H9 (cell line): ENCODE measurements at regions not wholly inside any gene's neighbourhood (a gene's known extent, or its start where the extent isn't known, plus 50 kb on each side); places are given as distances from the start of the nearest gene placed in this dataset.

Experiments
- DNase-seq: peaks from one replicate; pipeline ENCODE4 v3.0.0-alpha.2; 2017
- H2AFZ ChIP-seq: one replicate; pipeline ENCODE4 v1.6.1; 2013; ENCODE audit warnings: mild to moderate bottlenecking, low read length, control low read depth, moderate library complexity
- H2AK5ac ChIP-seq: 2 replicates; pipeline ENCODE4 v1.6.1; 2013; ENCODE audit warnings: low read length, control low read depth, mixed read lengths; ENCODE audit not compliant: insufficient read length
- H2BK120ac ChIP-seq: one replicate; pipeline ENCODE4 v1.6.1; 2013; ENCODE audit warnings: low read depth, mild to moderate bottlenecking, low read length, control low read depth, inconsistent platforms; ENCODE audit not compliant: poor library complexity, severe bottlenecking
- H2BK12ac ChIP-seq: 2 replicates; pipeline ENCODE4 v1.6.1; 2013; ENCODE audit warnings: low read length, control low read depth, mixed read lengths, low read depth; ENCODE audit not compliant: insufficient read length
- H2BK15ac ChIP-seq: 2 replicates; pipeline ENCODE4 v1.6.1; 2013; ENCODE audit warnings: low read depth, low read length, control low read depth
- H2BK20ac ChIP-seq: one replicate; pipeline ENCODE4 v1.6.1; 2013; ENCODE audit warnings: low read depth, mild to moderate bottlenecking, low read length, control low read depth, inconsistent platforms; ENCODE audit not compliant: poor library complexity, severe bottlenecking
- H2BK5ac ChIP-seq: 2 replicates; pipeline ENCODE4 v1.6.1; 2013; ENCODE audit warnings: low read length, control low read depth, mixed read lengths; ENCODE audit not compliant: insufficient read length
- H3K14ac ChIP-seq: 2 replicates; pipeline ENCODE4 v1.6.1; 2013; ENCODE audit warnings: low read length, control low read depth; ENCODE audit not compliant: insufficient read depth
- H3K18ac ChIP-seq: 2 replicates; pipeline ENCODE4 v1.6.1; 2013; ENCODE audit warnings: low read depth, mild to moderate bottlenecking, mixed read lengths, low read length, control low read depth; ENCODE audit not compliant: insufficient read length
- H3K23ac ChIP-seq: 2 replicates; pipeline ENCODE4 v1.6.1; 2013; ENCODE audit warnings: low read length, control low read depth, mixed read lengths, low read depth; ENCODE audit not compliant: insufficient read length
- H3K23me2 ChIP-seq: 2 replicates; pipeline ENCODE4 v1.6.1; 2013; ENCODE audit warnings: low read depth, mild to moderate bottlenecking, mixed read lengths, low read length, control low read depth; ENCODE audit not compliant: insufficient read length, poor library complexity, severe bottlenecking
- H3K27ac ChIP-seq: 2 replicates; pipeline ENCODE4 v1.5.1; 2013; ENCODE audit warnings: low read length, control low read depth, mixed read lengths, low read depth; ENCODE audit not compliant: insufficient read length
- H3K27me3 ChIP-seq: 2 replicates; pipeline ENCODE4 v1.6.1; 2013; ENCODE audit warnings: low read length, control low read depth, inconsistent platforms; ENCODE audit not compliant: insufficient read depth
- H3K4ac ChIP-seq: 2 replicates; pipeline ENCODE4 v1.6.1; 2013; ENCODE audit warnings: low read depth, mild to moderate bottlenecking, control low read depth, inconsistent platforms, low read length, moderate library complexity
- H3K4me1 ChIP-seq: 2 replicates; pipeline ENCODE4 v1.6.1; 2013; ENCODE audit warnings: low read length, control low read depth, inconsistent platforms; ENCODE audit not compliant: insufficient read depth
- H3K4me2 ChIP-seq: 2 replicates; pipeline ENCODE4 v1.6.1; 2013; ENCODE audit warnings: low read length, control low read depth, mixed read lengths; ENCODE audit not compliant: insufficient read length, insufficient read depth
- H3K56ac ChIP-seq: 2 replicates; pipeline ENCODE4 v1.6.1; 2013; ENCODE audit warnings: low read depth, mild to moderate bottlenecking, mixed read lengths, low read length, control low read depth; ENCODE audit not compliant: insufficient read length
- H3K79me1 ChIP-seq: 2 replicates; pipeline ENCODE4 v1.6.1; 2013; ENCODE audit warnings: low read depth, mild to moderate bottlenecking, moderate library complexity, low read length, control low read depth, inconsistent platforms; ENCODE audit not compliant: insufficient read depth, poor library complexity, severe bottlenecking
- H3K79me2 ChIP-seq: 2 replicates; pipeline ENCODE4 v1.6.1; 2013; ENCODE audit warnings: low read length, control low read depth, inconsistent platforms; ENCODE audit not compliant: insufficient read depth
- H3K9ac ChIP-seq: 2 replicates; pipeline ENCODE4 v1.6.1; 2013; ENCODE audit warnings: low read length, control low read depth, mixed read lengths; ENCODE audit not compliant: insufficient read length; ENCODE audit errors: extremely low read depth
- H3K9me3 ChIP-seq: one replicate; pipeline ENCODE4 v1.6.1; 2013; ENCODE audit warnings: low read depth, low read length, inconsistent platforms; ENCODE audit not compliant: control insufficient read depth
- H3T11ph ChIP-seq: one replicate; pipeline ENCODE4 v1.6.1; 2013; ENCODE audit warnings: mild to moderate bottlenecking, low read length, control low read depth, inconsistent platforms
- H4K20me1 ChIP-seq: one replicate; pipeline ENCODE4 v1.6.1; 2013; ENCODE audit not compliant: control insufficient read depth, insufficient read length, insufficient read depth
- H4K5ac ChIP-seq: 2 replicates; pipeline ENCODE4 v1.6.1; 2013; ENCODE audit warnings: low read depth, mild to moderate bottlenecking, mixed read lengths, low read length, control low read depth; ENCODE audit not compliant: insufficient read length
- H4K8ac ChIP-seq: replicated peaks from 2 replicates; pipeline ENCODE4 v1.6.1; 2013; ENCODE audit warnings: low read length, control low read depth, mixed read lengths, low read depth; ENCODE audit not compliant: insufficient read length
- H4K91ac ChIP-seq: 2 replicates; pipeline ENCODE4 v1.6.1; 2013; ENCODE audit warnings: low read depth, mild to moderate bottlenecking, moderate library complexity, mixed read lengths, low read length, control low read depth; ENCODE audit not compliant: insufficient read length
- H3K27ac Mint-ChIP-seq, 3 experiments: 2 replicates in 2 of 3; 3 replicates in 1 of 3; pipeline ENCODE4 v1.8.0; 2020 to 2021; ENCODE audit warnings: mixed read lengths in 3 of 3, mild to moderate bottlenecking in 1 of 3, moderate library complexity in 1 of 3
- H3K27me3 Mint-ChIP-seq: 2 replicates; pipeline ENCODE4 v1.8.0; 2021; ENCODE audit warnings: low read depth, mild to moderate bottlenecking, moderate library complexity, mixed read lengths
- H3K36me3 Mint-ChIP-seq, 3 experiments: 2 replicates in 2 of 3; 3 replicates in 1 of 3; pipeline ENCODE4 v1.8.0; 2020 to 2021; ENCODE audit warnings: low read depth in 3 of 3, mixed read lengths in 3 of 3; ENCODE audit not compliant: insufficient read depth in 1 of 3
- H3K4me1 Mint-ChIP-seq, 2 experiments: 2 replicates each; pipeline ENCODE4 v1.8.0; 2020; ENCODE audit warnings: mixed read lengths in 2 of 2
- H3K4me3 Mint-ChIP-seq, 2 experiments: 2 replicates in 1 of 2; 3 replicates in 1 of 2; pipeline ENCODE4 v1.8.0; 2020 to 2021; ENCODE audit warnings: mild to moderate bottlenecking in 2 of 2, mixed read lengths in 2 of 2, moderate library complexity in 1 of 2
- H3K9me3 Mint-ChIP-seq, 2 experiments: 2 replicates in 1 of 2; 3 replicates in 1 of 2; pipeline ENCODE4 v1.8.0; 2020; ENCODE audit warnings: mild to moderate bottlenecking in 2 of 2, mixed read lengths in 2 of 2, moderate library complexity in 1 of 2
- CTCF ChIP-seq: fragments of 200-600 bp; sonication (generic); conservative IDR thresholded peaks from 3 replicates; pipeline ENCODE4 v1.8.0; 2021; ENCODE audit warnings: antibody characterized with exemption, mild to moderate bottlenecking

GRCh38 chr1:99445071-99445470 lies 180.8 kb downstream of the PLPPR4 start:
- H2BK15ac ChIP-seq = no peak overlapping the region
- Mint-ChIP-seq H3K4me3 (no peak overlapping the region), H3K9me3 (no peaks in the 10 kb centered on the region), H3K27ac (no peak overlapping the region), H3K4me1 (no peaks in the 10 kb centered on the region), H3K36me3 (no peaks in the 10 kb centered on the region), H3K27me3 (no peaks in the 10 kb centered on the region)
- H3K4ac ChIP-seq = no peak overlapping the region
- no peaks in the 10 kb centered on the region for H3K4me1 ChIP-seq
- H3K27me3 ChIP-seq = no peaks in the 10 kb centered on the region
- H2BK5ac ChIP-seq = no peak overlapping the region
- H3K23ac ChIP-seq = no peak overlapping the region
- no peak overlapping the region for H2BK20ac ChIP-seq
- H4K20me1 ChIP-seq = no peaks in the 10 kb centered on the region
- TF ChIP-seq CTCF = no peak
- no peak overlapping the region for H3K18ac ChIP-seq
- no peak overlapping the region for H3K4me2 ChIP-seq
- no peak overlapping the region for H2BK12ac ChIP-seq
- H4K5ac ChIP-seq = no peak overlapping the region
- no peaks in the 10 kb centered on the region for H3K9me3 ChIP-seq
- no peak overlapping the region for H3K56ac ChIP-seq
- no peaks in the 10 kb centered on the region for H3K79me1 ChIP-seq
- no peak for DNase-seq
- no peak overlapping the region for H3K14ac ChIP-seq
- no peak overlapping the region for H3K9ac ChIP-seq
- H4K8ac ChIP-seq = no peak overlapping the region
- no peak overlapping the region for H2AFZ ChIP-seq
- H3K23me2 ChIP-seq = no peaks in the 10 kb centered on the region
- no peak overlapping the region for H3K27ac ChIP-seq
- no peak overlapping the region for H2BK120ac ChIP-seq
- H2AK5ac ChIP-seq = no peak overlapping the region
- no peaks in the 10 kb centered on the region for H3K79me2 ChIP-seq
- H4K91ac ChIP-seq = no peak overlapping the region
- H3T11ph ChIP-seq = no peak overlapping the region
